ENCODE measurements at regions not wholly inside any gene's neighbourhood (a gene's known extent, or its start where the extent isn't known, plus 50 kb on each side); places are given as distances from the start of the nearest gene placed in this dataset.
A peak's percentile ranks its signal among the peaks of the same experiment; 100 is the strongest.

DNA sequence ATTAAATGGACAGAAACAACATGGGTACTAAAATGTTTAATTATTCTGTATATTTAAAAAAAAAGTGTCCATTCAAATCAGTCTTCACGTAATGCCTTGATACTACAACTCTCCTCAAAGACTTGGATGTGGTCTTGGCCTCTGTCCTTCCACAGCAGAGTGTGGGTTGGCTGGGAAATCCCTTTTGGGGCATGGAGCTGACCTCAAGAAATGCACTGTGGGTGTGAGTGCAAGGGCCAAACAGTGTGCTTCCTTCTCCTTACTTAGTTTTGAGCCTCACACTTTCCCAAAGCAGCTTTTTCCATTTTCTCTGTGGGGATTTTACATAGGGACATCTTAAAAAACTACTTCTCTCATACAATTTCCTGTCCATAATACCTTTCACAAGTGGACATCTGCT is 607.4 kb downstream of the EFNB2 start:
- no peak for TF ChIP-seq CTCF (conservative IDR thresholded peaks at IDR 0.05; ENCODE audit: low read depth, low read length)
- DNase-seq (ENCODE audit: low read depth) = no peak
- no peak overlapping the region for H3K4me3 ChIP-seq (ENCODE audit: low read depth, low read length)

DNA sequence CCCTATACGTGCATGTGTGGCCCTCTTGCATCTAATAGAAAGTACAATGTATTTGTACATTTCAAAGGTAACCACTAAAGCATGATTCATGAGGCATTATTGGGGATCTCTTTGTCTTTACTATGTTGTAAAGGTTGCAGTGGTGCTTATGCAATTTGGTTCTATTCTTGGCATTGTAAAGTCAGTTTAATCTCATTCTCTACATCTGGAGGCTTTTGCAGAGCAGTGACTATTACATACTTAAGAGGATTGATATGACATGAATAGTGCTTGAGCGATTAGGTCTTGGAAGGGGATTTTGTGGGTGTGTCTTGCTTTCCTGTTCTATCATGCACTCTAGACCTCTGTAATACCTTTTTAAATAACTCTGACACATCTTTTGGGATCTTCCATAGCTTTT is 610.0 kb downstream of the EFNB2 start:
- no peak overlapping the region for H3K4me3 ChIP-seq (ENCODE audit: low read depth, low read length)
- no peak for TF ChIP-seq CTCF (conservative IDR thresholded peaks at IDR 0.05; ENCODE audit: low read depth, low read length)
- no peak for DNase-seq (ENCODE audit: low read depth)

- no peak overlapping the region for H3K4me3 ChIP-seq (ENCODE audit: low read depth, low read length)
- no peak for DNase-seq (ENCODE audit: low read depth)
- TF ChIP-seq CTCF (conservative IDR thresholded peaks at IDR 0.05; ENCODE audit: low read depth, low read length) = no peak
Measured at GRCh38 chr13:105921711-105922110, 613.8 kb downstream of the EFNB2 start.

DNA sequence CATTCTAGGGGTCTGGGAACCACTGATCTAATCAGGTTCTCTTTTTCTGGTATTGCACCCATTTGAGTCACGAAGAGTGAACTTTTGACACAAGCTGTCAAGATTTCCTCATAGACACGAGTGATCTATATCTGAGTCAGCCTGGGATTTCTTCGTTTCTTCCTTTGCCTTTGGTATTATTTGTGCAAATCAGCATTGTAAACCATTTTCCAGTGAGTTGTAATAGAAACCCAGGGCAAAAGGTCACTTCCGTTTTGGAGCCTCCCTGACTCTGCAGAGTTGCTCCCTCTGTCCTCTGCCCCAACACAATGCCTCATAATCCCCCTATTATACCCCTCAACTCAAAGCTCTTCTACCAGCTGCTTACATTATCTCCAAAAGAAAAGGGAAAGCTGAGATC is 615.1 kb downstream of the EFNB2 start:
- peak; percentile 56 for DNase-seq (ENCODE audit: low read depth)
- TF ChIP-seq CTCF (conservative IDR thresholded peaks at IDR 0.05; ENCODE audit: low read depth, low read length) = no peak
- H3K4me3 ChIP-seq (ENCODE audit: low read depth, low read length) = no peak overlapping the region

DNA sequence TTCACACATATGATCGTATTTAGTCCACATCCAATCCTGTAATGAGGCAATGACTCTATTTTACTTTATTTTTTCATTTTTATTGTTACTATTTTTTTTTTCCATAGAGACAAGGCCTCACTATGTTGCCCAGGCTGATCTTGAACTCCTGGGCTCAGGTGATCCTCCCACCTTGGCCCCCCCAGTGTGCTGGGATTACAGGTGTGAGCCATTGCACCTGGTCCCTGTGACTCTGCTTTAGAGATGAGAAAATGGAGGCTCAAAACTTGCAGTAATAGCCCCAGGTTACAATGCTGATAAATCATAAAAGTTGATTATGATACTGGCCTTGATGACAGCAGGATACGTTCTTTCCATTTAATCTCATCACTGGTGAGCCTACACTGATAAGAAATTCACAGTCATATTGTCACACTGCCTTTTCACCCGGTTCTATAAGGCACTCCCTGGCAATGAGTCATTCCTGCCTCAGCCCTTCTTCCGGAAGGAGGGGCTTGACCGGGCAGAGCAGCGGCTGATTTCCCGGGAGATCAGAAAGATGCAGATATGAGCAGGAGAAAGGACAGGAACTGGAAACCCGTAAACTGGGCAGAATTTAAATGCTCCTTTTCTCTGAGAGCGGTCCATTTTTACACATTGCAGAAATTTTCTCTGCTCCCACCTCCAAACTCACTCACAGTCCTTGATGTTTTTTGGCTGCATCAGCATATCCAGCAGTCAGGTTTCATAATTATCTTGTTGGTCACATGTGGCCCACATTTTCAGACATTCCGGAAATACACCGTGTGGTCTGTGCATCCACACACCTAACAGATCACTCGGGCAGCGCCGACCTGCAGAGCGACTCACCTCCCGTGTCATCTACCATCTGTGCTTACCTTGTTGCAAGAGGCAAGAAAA is 616.4 kb downstream of the EFNB2 start:
- no peak overlapping the region for H3K4me3 ChIP-seq (ENCODE audit: low read depth, low read length)
- no peak for TF ChIP-seq CTCF (conservative IDR thresholded peaks at IDR 0.05; ENCODE audit: low read depth, low read length)
- DNase-seq (ENCODE audit: low read depth) = no peak

- no peak overlapping the region for H3K4me3 ChIP-seq (ENCODE audit: low read depth, low read length)
- no peak for DNase-seq (ENCODE audit: low read depth)
- no peak for TF ChIP-seq CTCF (conservative IDR thresholded peaks at IDR 0.05; ENCODE audit: low read depth, low read length)
Measured at GRCh38 chr13:105915146-105915850, 620.2 kb downstream of the EFNB2 start.
